Stimulated activated CD8-positive, alpha-beta memory T cell treated with anti-CD3 and anti-CD28 coated beads, Interleukin-7, amount 100 ng/mL, for 1 hour (primary cell): ENCODE measurements at regions not wholly inside any gene's neighbourhood (a gene's known extent, or its start where the extent isn't known, plus 50 kb on each side); places are given as distances from the start of the nearest gene placed in this dataset.
"Not testable (repeated sequence)": the region's sequence is repeated elsewhere in the genome, so short reads cannot be mapped to it uniquely, and the experiment has no call there.

Source experiments
- DNase-seq, 2 donors: peaks; one replicate each; pipeline ENCODE4 v3.0.0-alpha.2; 2020; ENCODE audit warnings: low read depth in 2 of 2

DNA sequence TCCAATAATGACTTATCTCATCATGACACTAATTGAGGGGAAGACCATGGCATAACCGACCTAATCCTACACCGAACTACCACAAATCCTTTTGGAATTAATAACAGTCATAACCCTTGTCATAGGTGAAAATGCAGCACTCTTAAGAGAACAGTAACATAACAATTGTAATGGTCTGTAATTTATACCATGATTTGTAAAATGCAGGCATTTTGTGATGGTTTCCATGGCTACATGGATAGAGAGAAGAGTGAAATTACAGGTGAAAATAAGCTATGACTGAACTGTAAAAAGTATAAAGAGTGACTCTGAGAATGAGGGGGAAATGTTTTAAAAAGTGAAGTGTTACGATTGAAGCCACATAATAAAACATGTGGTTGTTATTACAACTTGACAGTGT, 494.1 kb upstream of the SLC39A10 start:
- DNase-seq = no peak

DNA sequence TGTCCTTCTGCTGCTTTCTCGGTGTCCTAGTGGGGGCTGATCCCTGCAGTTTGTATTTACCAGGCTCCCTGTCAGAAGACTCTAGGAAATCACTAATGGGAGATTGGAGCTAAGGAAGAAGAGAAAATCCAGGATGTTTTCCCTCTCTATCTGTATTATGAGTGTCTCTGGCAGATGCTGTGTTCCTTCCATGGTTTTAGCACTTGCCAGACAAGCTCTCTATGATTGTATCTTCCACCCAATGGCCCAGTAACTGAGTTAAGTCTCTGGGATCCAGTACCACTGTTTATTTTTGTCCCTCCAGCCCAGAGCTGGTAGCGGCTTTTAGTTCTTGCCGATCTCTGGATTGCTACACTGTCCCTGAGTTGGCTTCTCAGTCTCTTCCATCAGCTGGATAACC, 494.8 kb upstream of the SLC39A10 start:
- DNase-seq = no peak

DNA sequence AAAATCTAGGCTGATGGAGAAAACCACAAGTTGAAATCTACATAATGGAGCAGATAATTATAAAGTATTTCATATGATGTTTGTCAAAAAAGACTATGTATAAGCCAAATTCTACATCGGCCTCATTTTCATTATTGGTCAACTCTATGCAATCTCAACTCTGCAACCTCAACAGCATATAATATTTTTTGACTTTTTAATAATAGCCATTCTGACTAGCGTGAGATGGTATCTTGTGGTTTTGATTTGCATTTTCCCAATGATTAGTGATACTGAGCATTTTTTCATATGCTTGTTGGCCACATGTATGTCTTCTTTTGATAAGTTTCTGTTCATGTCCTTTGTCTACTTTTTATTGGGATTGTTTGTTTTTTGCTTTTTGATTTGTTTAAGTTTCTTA, 496.1 kb upstream of the SLC39A10 start:
- DNase-seq = no peak

DNA sequence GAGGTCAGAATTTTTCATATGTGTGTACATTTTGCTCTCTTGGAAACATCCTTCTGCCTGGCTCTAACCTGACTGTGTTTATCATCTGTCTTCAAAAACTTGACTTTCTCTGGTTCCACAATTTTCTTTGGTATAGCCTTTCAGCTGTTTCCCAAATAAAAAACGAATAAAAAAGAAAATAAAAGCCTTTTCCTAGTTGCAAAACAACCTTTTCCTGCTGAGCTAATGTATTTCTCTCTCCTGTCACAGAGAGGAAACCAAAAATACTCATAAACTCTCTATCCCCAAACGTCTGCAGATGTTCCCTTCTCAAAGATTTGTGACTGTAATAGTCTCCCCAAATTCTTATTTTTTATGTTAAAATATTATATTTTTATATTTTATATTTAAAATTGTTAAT, 505.3 kb upstream of the SLC39A10 start:
- DNase-seq = no peak

DNA sequence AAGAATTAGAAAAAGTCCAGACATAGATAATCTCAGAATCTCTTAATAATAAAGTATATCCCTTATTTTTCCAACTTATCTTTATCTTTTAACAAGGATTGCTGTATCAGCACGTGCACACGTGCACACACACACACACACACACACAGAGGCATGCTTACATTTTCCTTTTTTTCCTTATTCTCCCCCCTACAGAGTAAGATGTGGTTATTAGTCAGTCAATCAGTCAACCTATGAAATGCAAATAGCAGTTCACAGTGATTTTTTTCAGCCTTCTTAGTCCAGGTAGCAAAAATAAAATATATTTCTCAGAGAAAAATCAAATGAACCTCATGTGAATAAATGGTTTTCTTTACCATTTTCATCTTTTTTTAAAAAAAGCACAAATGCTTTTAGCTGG, 506.2 kb upstream of the SLC39A10 start:
- no peak for DNase-seq

DNA sequence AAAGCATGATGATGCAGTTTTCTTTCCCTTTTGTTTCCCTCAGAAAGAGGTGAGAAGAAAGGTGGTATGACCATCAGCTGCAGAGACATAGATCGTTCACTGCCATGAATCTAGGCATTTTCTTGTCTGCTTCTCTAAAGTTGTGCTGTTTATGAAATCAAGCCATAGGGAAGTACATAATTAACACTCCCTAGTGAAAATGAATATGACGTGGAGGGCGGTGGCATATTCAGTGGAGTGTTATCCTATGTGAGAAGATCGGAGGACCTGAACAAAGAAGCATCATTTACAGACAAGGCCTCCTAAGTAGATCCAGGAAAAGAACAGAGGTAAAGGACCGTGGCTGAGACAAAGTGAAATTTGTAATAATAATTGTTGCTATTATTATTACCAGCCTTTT, 509.0 kb upstream of the SLC39A10 start:
- DNase-seq = no peak

DNA sequence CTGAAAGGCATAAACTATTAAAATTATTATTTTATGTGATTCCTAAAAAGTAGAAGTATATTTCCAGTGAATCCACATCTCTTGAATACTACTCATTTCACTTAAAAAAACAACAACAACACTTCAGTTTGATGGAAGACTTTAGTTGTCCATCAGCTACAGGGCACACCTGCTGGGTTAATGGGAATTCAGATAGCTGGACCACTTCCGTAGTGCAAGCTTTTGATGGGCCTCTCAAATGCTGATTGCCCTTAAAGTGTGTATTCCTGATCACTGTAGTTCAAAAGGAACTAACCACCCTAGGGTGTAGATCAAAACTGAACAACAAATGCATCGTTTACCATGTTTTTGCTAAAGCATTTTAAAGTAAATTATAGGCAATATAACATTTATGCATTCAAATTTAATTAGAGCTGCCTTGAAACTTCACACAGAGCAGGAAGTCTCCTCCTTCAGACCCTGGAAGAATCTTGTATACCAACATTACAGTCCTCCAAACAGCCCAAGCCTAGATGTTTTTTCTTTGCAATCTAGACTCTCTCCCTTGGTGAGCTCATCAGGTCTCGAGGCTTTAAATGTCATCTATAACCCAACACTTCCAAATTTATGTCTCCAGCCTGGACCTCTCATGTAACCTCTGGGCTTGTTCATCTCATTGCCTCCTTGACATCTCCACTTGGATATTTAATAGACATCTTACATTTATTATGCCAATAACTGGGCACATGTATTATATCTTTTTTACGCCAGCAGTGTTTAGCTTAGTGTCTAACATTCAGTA, 510.1 kb upstream of the SLC39A10 start:
- DNase-seq = no peak

DNA sequence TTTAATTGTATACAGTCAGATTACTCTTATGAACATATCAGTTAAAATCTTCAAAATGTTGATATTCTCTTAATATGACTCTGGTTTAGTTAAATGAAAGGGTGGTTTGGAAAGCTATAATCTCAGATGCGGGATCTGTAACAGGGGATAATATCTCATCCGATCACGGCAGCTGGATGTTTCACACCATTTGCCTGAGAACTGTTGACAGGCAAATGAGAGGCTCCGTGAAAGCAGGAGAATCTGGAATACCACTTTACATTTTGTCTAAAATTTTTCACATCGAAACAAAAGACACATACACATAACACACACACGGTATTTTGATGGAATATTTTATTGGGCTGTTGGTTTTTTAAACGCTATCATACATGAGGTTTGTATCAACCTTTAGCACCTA, 518.6 kb upstream of the SLC39A10 start:
- no peak for DNase-seq

DNA sequence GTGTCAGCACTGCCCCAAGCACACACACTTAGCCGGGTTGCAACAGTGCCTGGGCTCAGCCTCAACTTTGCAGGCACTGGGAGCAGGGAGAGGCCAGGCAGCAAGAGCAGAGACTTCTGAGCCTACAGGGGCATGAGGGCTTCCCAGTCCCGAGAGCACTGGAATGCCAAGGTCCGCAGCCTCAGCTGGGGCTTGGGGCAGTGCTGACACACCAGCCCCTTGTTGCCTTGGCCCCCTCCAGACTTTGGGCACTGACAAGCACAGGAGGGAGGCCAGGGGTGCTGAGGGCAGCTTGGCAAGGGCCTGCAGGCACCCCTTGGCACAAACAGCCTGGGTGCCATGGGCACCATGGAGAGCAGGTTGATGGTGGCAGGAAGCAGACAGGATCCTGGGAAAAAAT, 531.1 kb upstream of the SLC39A10 start:
- not testable (repeated sequence) for DNase-seq

DNA sequence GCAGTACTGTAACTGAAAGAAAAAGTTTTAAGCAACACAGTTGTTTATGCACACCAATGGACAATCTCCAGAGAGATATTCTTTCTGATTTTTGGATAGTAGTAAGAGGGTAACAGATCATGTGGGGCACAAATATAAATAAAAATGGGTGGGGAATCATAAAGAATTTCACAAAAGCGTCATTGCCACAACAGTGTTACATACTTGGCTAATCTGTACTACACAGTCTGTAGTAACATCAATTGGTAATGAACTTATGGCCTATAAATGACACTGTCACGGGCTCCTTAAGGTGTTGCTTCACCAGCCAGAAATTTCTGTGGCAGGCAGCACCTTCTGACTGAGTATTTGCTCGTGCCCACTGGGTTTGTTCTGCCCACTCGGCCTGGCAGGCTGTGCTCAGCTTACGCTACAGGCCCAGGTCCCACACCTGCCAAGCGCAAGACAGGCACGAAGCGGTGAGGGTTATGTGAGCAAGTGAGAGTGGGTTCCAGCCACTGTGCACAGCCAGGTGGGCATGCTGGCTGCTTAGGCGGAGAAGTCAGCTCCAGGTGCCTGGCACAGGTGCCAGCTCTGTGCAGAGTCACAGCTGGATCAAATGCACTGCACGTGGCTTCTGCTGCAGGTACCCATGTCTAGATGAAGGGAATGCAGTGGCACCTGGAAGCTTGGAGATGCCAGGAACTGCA, 532.5 kb upstream of the SLC39A10 start:
- no peak for DNase-seq

DNA sequence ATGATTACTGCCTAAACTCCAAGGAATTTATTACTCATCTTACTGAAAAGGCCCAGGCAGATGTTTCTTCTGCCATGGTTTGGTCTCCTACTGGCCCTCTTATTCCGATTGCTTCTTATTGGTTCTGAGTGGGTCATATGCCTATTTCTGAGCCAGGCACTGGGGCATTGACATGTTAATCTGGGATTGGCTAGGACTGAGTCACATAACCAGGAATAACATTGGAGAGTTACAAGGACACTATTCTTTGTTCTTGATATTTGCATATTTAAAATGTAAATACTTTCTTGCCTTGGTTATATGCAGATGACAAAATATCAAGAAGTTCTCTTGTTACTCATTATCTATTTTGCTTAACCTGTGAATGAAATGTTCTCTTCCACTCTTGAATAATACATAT, 534.4 kb upstream of the SLC39A10 start:
- DNase-seq = no peak

DNA sequence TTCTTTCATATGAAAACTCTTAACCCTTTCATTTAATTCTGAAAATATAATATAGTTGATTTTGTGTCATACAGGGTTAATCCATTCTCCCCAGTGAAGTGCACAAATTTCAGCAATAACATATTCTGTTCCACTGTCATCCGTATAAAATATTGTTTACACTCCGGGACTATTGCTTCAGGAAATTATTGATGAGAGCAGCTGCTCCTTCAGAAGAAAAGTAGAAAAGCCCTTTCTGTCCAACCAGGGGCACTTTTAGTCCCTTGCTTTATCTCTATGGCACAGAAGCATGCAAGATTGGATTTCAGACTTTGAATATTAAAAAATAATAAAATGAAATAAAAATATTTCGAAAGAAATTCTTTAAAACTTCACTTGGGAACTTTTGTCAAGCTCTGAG, 535.7 kb upstream of the SLC39A10 start:
- DNase-seq = no peak

DNA sequence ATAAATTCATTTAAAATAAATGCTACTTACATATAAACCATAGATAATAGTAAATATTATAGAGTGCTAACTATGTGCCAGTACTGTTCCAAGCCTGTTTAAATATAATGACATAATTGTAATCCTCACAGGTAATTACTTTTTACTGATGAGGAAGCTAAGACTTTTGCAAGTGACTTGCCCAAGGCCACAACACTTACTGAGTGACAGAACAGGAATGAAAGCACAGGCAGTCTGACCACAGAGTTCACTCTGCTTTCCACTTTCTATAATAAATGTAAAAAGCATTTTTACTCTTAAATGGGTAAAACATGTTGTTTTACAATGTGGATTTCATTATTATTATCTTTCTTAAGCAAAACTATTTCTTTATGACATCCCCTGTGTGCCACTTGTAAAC, 537.8 kb upstream of the SLC39A10 start:
- DNase-seq = no peak

DNA sequence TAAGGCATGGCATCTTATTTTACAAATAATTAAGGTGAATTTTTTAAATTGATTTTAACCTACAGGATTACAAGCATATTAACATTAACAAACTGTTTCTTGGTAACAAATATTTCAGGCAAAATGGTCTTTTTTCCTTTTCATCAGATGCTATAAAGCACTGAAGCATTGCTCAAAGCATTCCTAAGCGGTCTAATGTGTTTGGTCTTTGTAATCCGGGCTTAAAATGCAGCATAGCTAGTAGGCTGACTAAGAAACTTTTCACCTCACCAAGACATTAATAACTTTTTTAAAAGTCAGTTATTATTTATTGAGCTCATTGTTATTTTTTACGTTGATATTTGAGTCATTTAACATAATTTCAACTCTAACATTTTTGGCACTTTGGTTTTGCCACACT, 538.8 kb upstream of the SLC39A10 start:
- DNase-seq = no peak

DNA sequence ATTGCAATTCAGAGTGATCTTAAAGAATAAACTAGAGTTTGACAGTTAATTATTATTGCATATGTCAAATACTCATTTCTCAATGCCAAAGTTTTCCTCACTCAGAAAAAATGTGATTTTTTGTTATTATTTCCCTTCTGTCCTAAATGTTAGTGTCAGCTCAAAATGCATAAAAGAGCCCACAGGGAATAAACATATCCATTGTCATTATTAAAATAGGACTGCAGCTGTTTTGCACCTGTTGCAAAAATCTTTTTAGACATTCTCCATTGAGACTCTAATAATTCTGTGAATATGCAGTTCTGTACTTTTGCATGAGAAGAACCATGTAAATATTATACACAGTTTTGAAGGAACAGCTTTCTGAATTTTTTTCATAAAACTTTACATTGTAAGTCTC, 540.0 kb upstream of the SLC39A10 start:
- no peak for DNase-seq

DNA sequence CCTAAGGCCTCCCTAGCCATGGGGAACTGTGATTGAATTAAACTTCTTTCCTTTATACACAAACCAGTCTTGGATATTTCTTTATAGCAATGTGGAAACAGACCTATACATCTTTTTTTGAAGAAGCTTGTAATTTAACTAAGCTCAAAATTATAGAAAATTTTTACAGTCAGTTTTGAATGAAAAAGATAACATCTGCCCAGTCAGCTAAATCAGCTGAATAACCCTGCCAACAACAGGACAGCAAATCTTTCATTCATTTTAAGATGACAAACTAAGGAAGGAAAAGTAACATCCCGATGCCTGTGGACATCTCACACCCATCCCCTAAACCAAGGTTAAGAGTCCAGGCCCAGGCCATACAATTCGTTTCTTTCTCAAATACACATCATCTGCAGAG, 541.3 kb upstream of the SLC39A10 start:
- DNase-seq = no peak

DNA sequence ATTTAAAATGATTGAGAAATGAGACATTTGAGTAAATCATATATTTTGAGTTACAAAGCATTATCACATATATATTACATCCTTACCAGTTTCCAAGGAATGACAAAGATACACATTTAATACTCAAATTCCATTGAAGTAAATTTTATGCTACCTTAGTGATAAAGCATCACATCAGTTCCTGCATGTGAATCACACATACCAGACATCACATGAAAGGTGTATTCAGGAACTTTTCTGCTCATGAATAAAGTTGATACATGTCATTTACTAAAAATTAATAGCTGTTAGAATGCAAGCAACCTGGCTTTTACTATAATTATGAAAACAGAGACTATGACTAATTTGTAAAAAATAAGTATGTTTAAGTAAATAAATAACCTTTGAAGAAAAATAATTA, 548.8 kb upstream of the SLC39A10 start:
- DNase-seq = no peak

DNA sequence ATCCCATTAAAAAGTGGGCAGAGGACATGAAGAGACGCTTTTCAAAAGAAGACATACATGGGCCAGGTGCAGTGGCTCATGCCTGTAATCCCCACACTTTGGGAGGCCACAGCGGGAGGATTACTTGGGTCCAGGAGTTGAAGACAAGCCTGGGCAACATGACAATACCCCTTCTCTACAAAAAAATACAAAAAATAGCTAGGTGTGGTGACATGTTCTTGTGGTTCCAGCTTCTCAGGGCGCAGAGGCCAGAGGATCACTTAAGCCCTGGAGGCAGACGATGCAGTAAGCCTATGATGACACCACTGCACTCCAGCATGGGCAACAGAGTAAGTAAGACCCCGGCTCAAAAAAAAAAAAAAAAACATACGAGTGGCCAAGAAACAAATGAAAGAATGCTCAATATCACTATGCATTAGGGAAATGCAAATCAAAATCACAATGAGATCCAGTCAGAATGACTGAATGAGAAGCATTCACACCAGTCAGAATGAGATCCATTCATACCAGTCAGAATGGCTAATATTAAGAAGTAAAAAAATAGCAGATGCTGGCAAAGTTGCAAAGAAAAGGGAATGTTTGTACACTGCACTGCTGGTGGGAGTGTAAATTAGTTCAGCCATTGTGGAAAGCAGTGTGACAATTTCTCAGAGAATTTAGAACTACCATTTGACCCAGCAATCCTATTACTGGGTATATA, 550.2 kb upstream of the SLC39A10 start:
- no peak for DNase-seq

DNA sequence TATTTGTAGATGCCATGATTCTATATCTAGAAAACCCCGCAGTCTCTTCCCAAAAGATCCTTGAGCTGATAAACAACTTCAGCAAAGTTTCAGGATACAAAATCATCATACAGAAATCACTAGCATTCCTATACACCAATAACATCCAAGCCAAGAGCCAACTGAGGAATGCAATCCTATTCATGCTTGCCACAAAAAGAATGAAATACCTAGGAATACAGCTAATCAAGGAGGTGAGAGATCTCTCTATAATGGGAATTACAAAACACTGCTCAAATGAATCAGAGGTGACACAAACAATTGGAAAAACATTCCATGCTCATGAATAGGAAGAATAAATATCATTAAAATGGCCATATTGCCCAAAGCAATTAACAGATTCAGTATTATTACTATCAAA, 551.4 kb upstream of the SLC39A10 start:
- DNase-seq = no peak

DNA sequence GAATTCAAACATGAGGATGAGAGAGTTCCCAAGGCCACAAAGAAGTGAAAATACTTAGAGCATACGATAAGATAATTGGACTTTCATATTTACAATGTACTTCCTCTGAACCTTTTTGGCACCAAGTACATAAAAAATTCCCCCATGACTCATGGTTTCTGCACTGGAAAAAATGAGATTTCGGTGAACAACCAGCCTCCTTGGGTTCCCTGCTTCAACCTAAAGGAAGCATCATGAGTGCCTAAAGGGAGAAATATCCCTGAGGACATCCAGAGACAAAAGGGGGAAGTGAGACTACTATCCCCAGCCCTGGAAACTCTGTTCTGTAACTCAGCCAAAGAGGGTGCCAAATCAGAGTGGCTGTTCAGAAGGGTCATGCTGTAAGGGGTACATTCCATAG, 562.7 kb upstream of the SLC39A10 start:
- DNase-seq = no peak

DNA sequence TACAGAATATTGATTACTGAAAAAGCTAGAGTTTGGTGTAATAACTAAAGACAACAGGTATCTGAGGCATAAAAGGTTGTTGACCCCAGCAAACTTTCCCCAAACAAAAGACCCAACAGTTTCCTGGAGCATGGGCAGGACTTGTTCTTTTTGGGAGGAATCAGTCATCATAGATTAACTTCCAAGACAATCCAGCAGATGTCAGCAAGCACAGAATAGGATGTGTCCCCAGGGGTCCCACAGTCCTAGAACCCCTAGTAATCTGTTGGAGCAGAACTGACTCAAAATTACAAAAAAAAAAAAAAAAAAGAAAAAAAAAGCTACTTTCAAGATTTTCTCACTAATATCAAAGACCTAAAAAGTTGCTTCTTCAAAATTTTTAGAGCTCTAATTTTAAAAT, 564.7 kb upstream of the SLC39A10 start:
- no peak for DNase-seq

DNA sequence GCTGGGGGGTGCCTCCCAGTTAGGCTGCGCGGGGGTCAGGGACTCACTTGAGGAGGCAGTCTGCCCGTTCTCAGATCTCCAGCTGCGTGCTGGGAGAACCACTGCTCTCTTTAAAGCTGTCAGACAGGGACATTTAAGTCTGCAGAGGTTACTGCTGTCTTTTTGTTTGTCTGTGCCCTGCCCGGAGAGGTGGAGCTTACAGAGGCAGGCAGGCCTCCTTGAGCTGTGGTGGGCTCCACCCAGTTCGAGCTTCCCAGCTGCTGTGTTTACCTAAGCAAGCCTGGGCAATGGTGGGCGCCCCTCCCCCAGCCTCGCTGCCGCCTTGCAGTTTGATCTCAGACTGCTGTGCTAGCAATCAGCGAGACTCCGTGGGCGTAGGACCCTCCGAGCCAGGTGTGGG, 584.2 kb upstream of the SLC39A10 start:
- not testable (repeated sequence) for DNase-seq

DNA sequence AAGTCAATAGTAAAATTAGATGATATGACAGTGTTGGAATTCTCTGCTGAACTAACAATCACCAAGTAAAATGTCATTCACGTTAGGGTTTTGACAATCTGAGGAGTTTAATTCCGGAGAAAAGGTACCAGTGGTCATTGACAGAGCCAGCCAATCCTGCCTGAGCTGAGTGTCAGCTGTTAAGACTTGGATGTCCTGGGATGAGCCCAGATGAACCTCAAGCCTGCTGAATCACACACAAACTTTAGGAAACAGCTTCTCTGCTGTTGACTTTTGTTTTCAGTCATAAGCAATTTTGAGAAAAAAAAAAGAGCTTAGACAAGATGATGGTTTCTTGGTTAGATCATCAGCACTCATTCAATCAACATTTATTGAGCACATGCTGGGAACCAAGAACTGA, 600.0 kb upstream of the SLC39A10 start:
- DNase-seq = no peak
